ENCODE measurements at regions not wholly inside any gene's neighbourhood (a gene's known extent, or its start where the extent isn't known, plus 50 kb on each side); places are given as distances from the start of the nearest gene placed in this dataset.

GRCh38 chr2:97359861-97360584, 229.7 kb downstream of the ANKRD36B start:
- Histone ChIP-seq H3K4me1 (peaks cover 0 to 3% (median 0%) of the 10 kb centered on the region in 6 donors), H3K4me3 (no peak overlapping the region), H3K27me3 (replicated peaks in 1 of 7) (peaks cover 0 to 6% (median 0%) of the 10 kb centered on the region in 7 donors), H3K27ac (no peak overlapping the region), H3K36me3 (no peaks in the 10 kb centered on the region), H3K9me3 (no peaks in the 10 kb centered on the region)
- TF ChIP-seq POLR2AphosphoS5 (IDR thresholded peaks at IDR 0.05) (no peak), POLR2A (IDR thresholded peaks at IDR 0.05) (no peak), CTCF (IDR thresholded peaks at IDR 0.05 in 8 of 11, conservative IDR thresholded peaks at IDR 0.05 in 3 of 11) (no peak)
- 78 to 96% (median 87%) methylated on average over 2 to 5 of the region's 5 CpGs for WGBS, 5 donors
- DNase-seq, result no peak
- intact Hi-C loops (cut with DNase I; ENCODE audit: low total_unique reads), result no loop called here

GRCh38 chr2:97355887-97356286, 233.8 kb downstream of the ANKRD36B start:
- H3K9me3 ChIP-seq, result no peaks in the 10 kb centered on the region
- TF ChIP-seq POLR2AphosphoS5 (IDR thresholded peaks at IDR 0.05) (no peak), CTCF (IDR thresholded peaks at IDR 0.05 in 8 of 11, conservative IDR thresholded peaks at IDR 0.05 in 3 of 11) (peak in 1 of 11 experiments; percentile 12), POLR2A (IDR thresholded peaks at IDR 0.05) (no peak)
- peaks cover 0 to 7% (median 0%) of the 10 kb centered on the region in 6 donors for H3K4me1 ChIP-seq
- no peak overlapping the region for H3K4me3 ChIP-seq
- H3K36me3 ChIP-seq, result no peaks in the 10 kb centered on the region
- no peak overlapping the region for H3K27ac ChIP-seq
- intact Hi-C loops (cut with DNase I; ENCODE audit: low total_unique reads), result no loop called here
- 63 to 82% (median 72%) methylated on average over 4 of the region's 4 CpGs for WGBS, 5 donors
- H3K27me3 ChIP-seq (replicated peaks in 1 of 7), result peaks cover 0 to 21% (median 0%) of the 10 kb centered on the region in 7 donors
- DNase-seq, result no peak

GRCh38 chr2:97355176-97355575, 234.5 kb downstream of the ANKRD36B start:
- no peak overlapping the region for H3K4me3 ChIP-seq
- WGBS, 5 donors, result 70 to 83% (median 72%) methylated on average over 3 of the region's 3 CpGs
- H3K4me1 ChIP-seq, result peaks cover 0 to 7% (median 0%) of the 10 kb centered on the region in 6 donors
- TF ChIP-seq POLR2AphosphoS5 (IDR thresholded peaks at IDR 0.05) (no peak), CTCF (IDR thresholded peaks at IDR 0.05 in 8 of 11, conservative IDR thresholded peaks at IDR 0.05 in 3 of 11) (no peak), POLR2A (IDR thresholded peaks at IDR 0.05) (no peak)
- H3K27me3 ChIP-seq (replicated peaks in 1 of 7), result peaks cover 0 to 21% (median 0%) of the 10 kb centered on the region in 7 donors
- no peak overlapping the region for H3K27ac ChIP-seq
- H3K36me3 ChIP-seq, result no peaks in the 10 kb centered on the region
- H3K9me3 ChIP-seq, result no peaks in the 10 kb centered on the region
- intact Hi-C loops (cut with DNase I; ENCODE audit: low total_unique reads), result no loop called here
- DNase-seq, result no peak

- no peaks in the 10 kb centered on the region for H3K36me3 ChIP-seq
- H3K4me1 ChIP-seq, result peaks cover 0 to 7% (median 0%) of the 10 kb centered on the region in 6 donors
- no peaks in the 10 kb centered on the region for H3K9me3 ChIP-seq
- TF ChIP-seq POLR2AphosphoS5 (IDR thresholded peaks at IDR 0.05) (no peak), CTCF (IDR thresholded peaks at IDR 0.05 in 8 of 11, conservative IDR thresholded peaks at IDR 0.05 in 3 of 11) (no peak), POLR2A (IDR thresholded peaks at IDR 0.05) (no peak)
- peak; percentile 77 for DNase-seq
- no peak overlapping the region for H3K27ac ChIP-seq
- H3K27me3 ChIP-seq (replicated peaks in 1 of 7), result peaks cover 0 to 21% (median 0%) of the 10 kb centered on the region in 7 donors
- intact Hi-C loops (cut with DNase I; ENCODE audit: low total_unique reads), result no loop called here
- 64 to 100% (median 91%) methylated on average over 1 of the region's 1 CpG for WGBS, 5 donors
- H3K4me3 ChIP-seq, result no peak overlapping the region
Measured at GRCh38 chr2:97354576-97354975, 235.1 kb downstream of the ANKRD36B start.

Measured in spleen (tissue), 11 donors.